ENCODE measurements at regions not wholly inside any gene's neighbourhood (a gene's known extent, or its start where the extent isn't known, plus 50 kb on each side); places are given as distances from the start of the nearest gene placed in this dataset.

DNA sequence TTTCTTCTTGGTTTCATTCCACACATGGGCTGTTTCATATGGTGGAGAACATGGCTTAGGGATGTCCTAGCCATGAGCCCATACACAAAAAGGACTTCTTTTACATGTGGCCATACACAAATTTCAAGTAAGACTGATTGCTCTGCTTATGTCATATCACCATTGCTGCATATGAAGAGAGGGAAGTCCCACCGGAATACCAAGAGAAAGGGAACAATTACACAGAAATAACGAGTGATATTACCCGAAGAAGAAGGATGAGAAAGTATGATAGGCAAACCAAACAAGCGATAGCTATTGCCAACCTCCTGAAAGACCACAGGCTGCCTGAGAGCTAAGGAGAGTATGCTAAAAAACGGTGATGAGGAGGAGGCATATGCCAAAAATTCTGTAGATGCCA lies 70.5 kb upstream of the TNFRSF21 start:
- TF ChIP-seq EZH2 (IDR thresholded peaks at IDR 0.05) = no peak
- no peak for TF ChIP-seq POLR2AphosphoS5 (IDR thresholded peaks at IDR 0.05; ENCODE audit: borderline replicate concordance, low read depth, low read length)
